ENCODE measurements at regions not wholly inside any gene's neighbourhood (a gene's known extent, or its start where the extent isn't known, plus 50 kb on each side); places are given as distances from the start of the nearest gene placed in this dataset.
"Not testable (repeated sequence)": the region's sequence is repeated elsewhere in the genome, so short reads cannot be mapped to it uniquely, and the experiment has no call there.

- no peak for DNase-seq
Observed at GRCh38 chr3:64387688-64388087, 162.4 kb upstream of the PRICKLE2 start.

- no peak for DNase-seq
Observed at GRCh38 chr3:64385277-64385676, 160.0 kb upstream of the PRICKLE2 start.

GRCh38 chr3:64384561-64384960 is 159.3 kb upstream of the PRICKLE2 start:
- DNase-seq: no peak

- no peak for DNase-seq
Observed at GRCh38 chr3:64382153-64382552, 156.9 kb upstream of the PRICKLE2 start.

- no peak for DNase-seq
Observed at GRCh38 chr3:64381367-64381766, 156.1 kb upstream of the PRICKLE2 start.

GRCh38 chr3:64380546-64380945 is 155.3 kb upstream of the PRICKLE2 start:
- no peak for DNase-seq

GRCh38 chr3:64379221-64379620 is 154.0 kb upstream of the PRICKLE2 start:
- DNase-seq: no peak

- no peak for DNase-seq
Observed at GRCh38 chr3:64377942-64378341, 152.7 kb upstream of the PRICKLE2 start.

GRCh38 chr3:64375737-64376136 is 150.5 kb upstream of the PRICKLE2 start:
- DNase-seq: no peak

GRCh38 chr3:64369390-64369789 is 144.1 kb upstream of the PRICKLE2 start:
- no peak for DNase-seq

- DNase-seq: no peak
Observed at GRCh38 chr3:64368257-64369020, 143.2 kb upstream of the PRICKLE2 start.

- DNase-seq: no peak
Observed at GRCh38 chr3:64365877-64366276, 140.6 kb upstream of the PRICKLE2 start.

GRCh38 chr3:64363842-64364241 is 138.6 kb upstream of the PRICKLE2 start:
- DNase-seq: no peak

- DNase-seq: no peak
Observed at GRCh38 chr3:64361962-64362735, 136.9 kb upstream of the PRICKLE2 start.

GRCh38 chr3:64361036-64361435 is 135.8 kb upstream of the PRICKLE2 start:
- not testable (repeated sequence) for DNase-seq

- no peak for DNase-seq
Observed at GRCh38 chr3:64360280-64360679, 135.0 kb upstream of the PRICKLE2 start.

- no peak for DNase-seq
Observed at GRCh38 chr3:64359735-64360134, 134.5 kb upstream of the PRICKLE2 start.

- DNase-seq: no peak
Observed at GRCh38 chr3:64358853-64359252, 133.6 kb upstream of the PRICKLE2 start.

- DNase-seq: no peak
Observed at GRCh38 chr3:64358176-64358575, 132.9 kb upstream of the PRICKLE2 start.

- DNase-seq: no peak
Observed at GRCh38 chr3:64357481-64357880, 132.2 kb upstream of the PRICKLE2 start.

- DNase-seq: no peak
Observed at GRCh38 chr3:64355401-64355807, 130.1 kb upstream of the PRICKLE2 start.

- DNase-seq: no peak
Observed at GRCh38 chr3:64354956-64355355, 129.7 kb upstream of the PRICKLE2 start.

- DNase-seq: no peak
Observed at GRCh38 chr3:64354221-64354620, 129.0 kb upstream of the PRICKLE2 start.

GRCh38 chr3:64353226-64353625 is 128.0 kb upstream of the PRICKLE2 start:
- no peak for DNase-seq

GRCh38 chr3:64352639-64352992 is 127.3 kb upstream of the PRICKLE2 start:
- no peak for DNase-seq

All from activated CD4-positive, alpha-beta T cell treated with anti-CD3 and anti-CD28 coated beads for 48 hours (primary cell).